Left colon (tissue), 2 donors: ENCODE measurements at regions not wholly inside any gene's neighbourhood (a gene's known extent, or its start where the extent isn't known, plus 50 kb on each side); places are given as distances from the start of the nearest gene placed in this dataset.

ENCODE experiments used
- ATAC-seq: fragments of 200-7000 bp; cut with Tn5 transposase; one replicate; pipeline ENCODE4 v1.9.1; 2020; ENCODE audit warnings: mild to moderate bottlenecking, moderate library complexity
- DNase-seq, 2 donors: peaks; one replicate each; pipeline ENCODE4 v3.0.0-alpha.2; 2020
- intact Hi-C, 2 donors: fragments of 100-400 bp; cut with DNase I in 1 of 2; cut with micrococcal nuclease in 1 of 2; formaldehyde crosslinking; loops; one replicate each; pipeline versions ENCODE4 v1.11.2 to v1.14.0; 2022; cut with DNase I, micrococcal nuclease
- donor health status: DM: no; HTN: no; CAD: no.
- donor health status: DM: yes; HTN: yes; CAD: no.

GRCh38 chr4:106422766-106423165 is 54.2 kb upstream of the GIMD1 start:
- ATAC-seq, result no peak
- DNase-seq, result no peak
- intact Hi-C loops, result no loop called here

DNA sequence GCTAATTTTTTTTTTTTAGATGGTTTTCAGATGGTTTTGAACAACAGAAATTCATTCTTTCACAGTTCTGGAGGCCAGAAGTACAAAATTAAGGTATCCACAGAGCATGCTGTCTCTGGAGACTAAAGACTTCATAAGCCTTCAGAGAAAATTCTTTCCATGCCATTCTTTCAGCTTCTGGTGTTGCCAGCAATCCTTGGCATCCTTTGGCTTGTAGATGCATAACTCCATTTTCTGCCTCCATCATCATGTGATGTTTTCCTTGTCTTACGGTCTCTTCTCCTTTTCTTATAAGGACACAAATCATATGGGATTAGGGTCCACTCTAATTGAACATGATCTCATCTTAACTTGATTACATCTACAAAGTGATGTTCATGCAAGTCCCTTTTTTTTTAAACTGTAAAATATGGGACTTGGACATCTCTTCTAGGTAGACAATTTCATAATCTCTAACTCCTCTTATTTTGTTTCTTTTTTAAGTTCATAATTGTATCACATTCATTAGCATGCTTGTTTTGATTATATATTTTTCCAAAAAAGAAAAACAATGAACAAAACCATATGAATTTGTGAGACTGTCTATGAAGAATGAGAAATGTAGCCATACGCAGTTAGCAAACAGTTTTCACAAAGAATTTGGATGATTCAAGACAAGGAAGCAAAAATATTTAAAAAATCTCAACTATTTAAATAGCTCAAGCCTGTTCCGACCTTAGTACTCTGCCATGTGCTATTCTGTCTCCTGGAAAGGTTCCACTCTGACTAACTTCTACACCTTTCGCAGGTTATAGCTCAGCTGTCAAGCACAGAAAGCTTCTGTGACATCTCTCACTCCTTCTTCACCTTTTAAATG is 53.1 kb upstream of the GIMD1 start:
- intact Hi-C loops, result no loop called here
- ATAC-seq (no peak), DNase-seq (no peak)

DNA sequence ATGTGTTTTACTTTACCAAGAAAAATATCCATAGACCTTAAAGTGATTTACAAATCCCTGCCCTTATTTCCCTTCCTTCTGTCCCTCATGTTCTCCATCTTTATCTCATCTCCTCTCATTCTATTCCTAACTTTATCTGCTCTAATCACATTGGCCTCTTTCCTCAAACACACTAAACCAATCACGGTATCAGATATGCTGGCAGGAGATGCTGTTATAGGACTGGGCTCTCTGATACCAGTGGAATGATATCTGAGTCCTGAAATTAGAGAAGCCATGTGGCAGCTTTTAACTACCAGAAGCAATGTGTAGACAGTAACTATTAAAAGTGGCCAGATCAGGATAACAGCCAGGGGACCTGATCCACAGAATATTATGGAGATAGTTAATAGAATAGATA is 49.9 kb upstream of the GIMD1 start:
- intact Hi-C loops, result no loop called here
- ATAC-seq, result no peak
- no peak for DNase-seq
